Nucleus accumbens (tissue), 56 donors: ENCODE measurements at regions not wholly inside any gene's neighbourhood (a gene's known extent, or its start where the extent isn't known, plus 50 kb on each side); places are given as distances from the start of the nearest gene placed in this dataset.

ENCODE experiments used
- DNase-seq, 56 donors: peaks; one replicate each; lab custom pipeline; 2025; lab: John Stamatoyannopoulos, UW

- no peak for DNase-seq
Measured at GRCh38 chr15:35721751-35722150, 175.8 kb upstream of the DPH6 start.

DNA sequence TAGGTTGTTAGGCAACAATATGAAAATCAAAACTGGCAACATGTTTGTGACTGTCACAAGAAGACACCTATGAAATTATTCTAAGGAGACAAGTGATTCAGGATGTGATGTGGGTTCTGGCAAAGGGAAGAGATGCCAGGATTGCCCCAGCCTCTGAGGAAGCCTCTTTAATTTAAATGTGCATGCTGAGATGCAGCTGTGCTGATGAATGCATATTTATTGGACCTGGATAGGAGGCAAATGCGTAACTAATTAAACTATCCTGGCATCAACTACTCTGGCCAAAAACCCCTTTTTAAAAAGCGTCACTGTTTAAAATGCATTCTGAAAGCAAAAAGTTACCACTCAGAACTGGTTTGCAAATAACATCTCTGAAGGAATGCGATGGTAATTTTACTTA is 176.5 kb upstream of the DPH6 start:
- DNase-seq: no peak

DNA sequence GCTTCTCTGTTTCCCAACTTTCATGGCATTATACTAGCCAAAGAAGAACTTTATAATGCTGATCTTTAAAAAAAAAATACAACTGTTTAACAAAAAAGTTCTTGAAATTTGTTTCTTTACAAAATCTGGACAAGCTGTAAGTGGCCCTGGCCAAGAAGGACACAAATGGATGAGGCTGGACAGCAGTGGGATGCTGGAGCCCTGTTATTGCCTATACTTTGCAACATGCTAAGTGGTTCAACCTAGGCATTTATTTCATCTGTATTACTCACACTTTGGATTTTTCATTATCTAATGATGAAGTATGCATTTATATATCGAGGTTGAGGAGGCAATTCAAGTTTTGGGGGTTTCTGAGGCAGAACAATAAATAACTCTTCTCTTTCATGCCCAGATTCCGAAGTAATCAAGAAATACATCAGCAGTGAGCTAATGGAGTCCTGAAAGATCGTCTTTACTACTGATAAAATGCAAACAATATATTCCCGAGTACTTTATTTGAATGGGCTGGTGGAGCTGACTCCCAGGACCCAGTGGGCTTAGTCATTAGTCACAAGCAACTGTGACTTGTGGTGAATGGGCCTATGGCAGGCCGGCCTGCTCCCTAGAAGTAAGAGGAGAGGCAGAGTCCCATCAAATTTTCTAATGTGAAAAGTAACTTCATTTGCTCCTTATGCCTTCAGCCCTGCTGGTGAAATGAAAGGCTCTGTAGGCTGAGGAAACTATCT is 177.3 kb upstream of the DPH6 start:
- DNase-seq: no peak

- no peak for DNase-seq
Measured at GRCh38 chr15:35723852-35724251, 177.9 kb upstream of the DPH6 start.

GRCh38 chr15:35724626-35725025 is 178.7 kb upstream of the DPH6 start:
- DNase-seq: no peak

DNA sequence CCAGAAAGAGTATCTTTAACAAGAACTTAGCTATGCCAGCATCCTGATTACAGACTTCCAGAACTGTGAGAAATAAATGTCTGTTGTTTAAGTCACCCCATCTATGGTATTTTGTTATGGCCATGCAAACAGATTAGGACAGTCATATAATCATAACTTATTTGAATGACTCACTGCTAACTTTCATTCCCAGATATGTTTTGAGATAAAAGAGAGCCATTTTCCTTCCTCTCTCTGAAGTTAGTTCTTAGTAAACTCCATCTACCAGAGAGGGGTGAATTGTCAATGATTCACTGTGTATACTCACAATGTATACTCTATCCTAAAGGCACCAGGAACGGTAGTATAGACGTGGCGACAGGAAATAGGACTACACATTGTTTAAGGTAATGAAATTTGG is 179.4 kb upstream of the DPH6 start:
- no peak for DNase-seq

- DNase-seq: no peak
Measured at GRCh38 chr15:35727627-35728026, 181.7 kb upstream of the DPH6 start.

DNA sequence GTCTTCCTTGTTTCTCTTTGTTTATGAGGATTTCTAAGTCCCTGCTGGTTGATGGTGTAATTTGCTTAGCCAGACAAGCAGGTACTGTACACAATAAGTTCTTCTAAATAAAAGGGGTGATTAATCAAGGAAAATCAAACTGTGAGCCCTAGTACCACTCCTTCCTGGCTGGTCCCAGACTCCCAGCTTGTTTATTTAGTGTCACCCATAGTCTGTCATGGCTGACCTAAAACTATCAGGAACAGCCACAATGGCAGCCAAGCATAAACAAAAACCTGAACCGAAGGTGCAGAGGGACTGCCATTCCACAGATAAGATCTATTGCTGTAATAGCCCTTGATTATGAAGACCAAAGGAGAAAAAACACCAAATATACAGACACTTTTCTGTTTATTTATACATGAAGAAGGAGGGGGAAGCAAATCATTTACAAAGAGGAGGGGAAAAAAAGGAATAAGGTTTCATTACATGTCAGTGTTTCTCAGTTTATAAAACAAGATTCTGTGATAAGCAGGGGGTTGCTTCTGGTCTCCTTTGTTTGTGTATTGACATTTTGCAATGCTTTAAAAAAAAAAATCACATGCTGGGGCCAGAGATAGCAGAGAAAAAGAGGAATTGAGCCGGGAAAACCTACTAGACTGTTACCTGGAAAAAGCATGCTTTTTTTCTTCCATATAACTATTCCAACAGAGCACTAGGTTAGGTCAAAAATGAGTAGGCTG is 182.4 kb upstream of the DPH6 start:
- no peak for DNase-seq

- no peak for DNase-seq
Measured at GRCh38 chr15:35736150-35736549, 190.2 kb upstream of the DPH6 start.

GRCh38 chr15:35737441-35737840 is 191.5 kb upstream of the DPH6 start:
- no peak for DNase-seq

DNA sequence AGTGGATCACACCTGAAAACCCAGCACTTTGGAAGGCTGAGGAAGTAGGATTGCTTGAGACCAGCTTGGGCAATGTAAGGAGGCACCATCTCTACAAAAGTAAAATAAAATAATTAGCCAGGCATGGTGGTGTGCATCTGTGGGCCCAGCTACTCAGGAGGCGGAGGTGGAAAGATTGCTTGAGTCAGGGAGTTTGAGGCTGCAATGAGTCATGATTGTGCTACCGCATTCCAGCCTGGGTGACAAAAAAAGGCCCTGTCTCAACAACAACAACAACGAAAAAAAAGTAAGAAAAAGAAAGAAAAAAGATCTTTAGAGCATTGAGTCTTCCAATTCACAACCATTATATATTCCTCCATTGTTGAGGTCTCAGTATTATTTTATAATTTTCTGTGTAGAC is 192.4 kb upstream of the DPH6 start:
- DNase-seq: no peak

DNA sequence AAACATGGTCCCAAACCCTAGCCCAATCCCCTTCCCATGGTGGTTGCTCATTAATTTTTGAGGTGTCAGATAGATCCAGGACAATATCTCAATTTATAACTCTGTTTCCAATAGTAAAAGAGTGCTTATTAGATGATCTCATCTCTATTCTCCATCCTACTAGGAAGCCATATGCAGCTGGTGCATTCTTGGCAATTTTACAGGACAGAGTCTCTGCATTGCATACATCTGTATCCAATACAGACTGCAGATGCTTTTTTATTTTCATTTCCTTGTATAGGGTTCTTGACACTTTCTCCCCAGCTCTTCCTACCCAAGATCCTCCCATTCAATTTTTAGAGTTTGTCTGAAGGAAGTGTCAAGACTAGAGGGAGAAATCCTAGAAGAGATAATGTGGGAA is 194.8 kb upstream of the DPH6 start:
- DNase-seq: no peak

DNA sequence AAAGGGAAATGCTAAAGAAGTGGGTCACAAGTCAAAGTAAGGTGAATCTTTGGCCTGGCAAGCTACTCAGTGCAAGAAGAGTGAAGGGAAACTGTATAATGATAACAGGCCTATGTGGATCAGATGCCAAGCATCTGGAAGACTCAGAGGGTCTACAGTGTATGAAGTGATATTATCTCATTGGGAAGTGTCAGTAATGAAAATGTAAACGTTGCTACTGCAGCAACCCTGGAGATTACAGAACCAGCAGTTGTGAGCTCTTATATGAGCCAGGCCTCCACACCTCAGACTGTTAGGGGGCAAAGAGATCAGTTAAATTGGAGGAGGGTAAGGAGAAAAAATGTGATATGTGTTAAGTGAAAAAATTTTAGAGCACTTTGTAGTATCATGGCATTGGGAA is 195.4 kb upstream of the DPH6 start:
- no peak for DNase-seq

- DNase-seq: no peak
Measured at GRCh38 chr15:35741881-35742280, 195.9 kb upstream of the DPH6 start.

DNA sequence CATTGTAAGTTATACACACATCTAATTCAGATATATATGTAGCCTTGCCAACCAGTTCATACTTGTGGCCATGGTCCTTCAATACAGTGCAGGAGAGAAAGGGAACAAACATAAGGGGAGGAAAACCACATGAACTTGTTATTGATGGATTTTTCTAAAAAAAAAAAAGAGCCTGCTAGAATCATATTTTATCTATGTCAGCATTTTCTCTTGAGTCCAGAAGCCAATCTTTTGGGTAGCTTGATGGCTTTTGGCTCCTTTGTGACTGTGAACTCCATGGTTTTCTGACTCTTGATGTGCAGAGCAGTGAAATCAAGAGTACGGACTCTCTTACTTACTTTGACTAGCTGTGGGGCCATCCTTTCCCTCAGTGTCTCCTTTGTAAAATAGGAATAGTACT is 197.4 kb upstream of the DPH6 start:
- DNase-seq: no peak

- DNase-seq: peak in 26 of 56 donors; percentile 1 to 79 (median 30)
Measured at GRCh38 chr15:35746121-35746520, 200.2 kb upstream of the DPH6 start.

DNA sequence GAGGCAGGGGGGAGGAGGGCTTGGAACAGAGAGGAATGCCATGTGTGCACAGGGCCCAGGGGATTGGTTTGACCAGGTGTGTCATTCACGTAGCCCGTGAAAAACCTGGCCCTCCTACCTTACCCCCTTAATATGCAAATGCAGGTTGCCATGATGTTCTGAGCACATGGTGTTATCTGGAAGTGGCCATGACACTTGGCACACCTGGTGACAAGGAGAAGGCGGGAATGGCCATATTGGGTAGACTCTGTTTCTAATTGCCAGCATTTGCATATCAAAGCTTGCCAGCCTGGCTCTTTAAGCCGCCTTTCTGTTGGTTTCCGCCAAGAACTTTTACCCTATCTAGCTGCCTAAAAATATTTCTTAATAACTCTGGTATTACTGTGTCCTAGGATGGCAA is 202.1 kb upstream of the DPH6 start:
- DNase-seq: no peak

GRCh38 chr15:35750051-35750450 is 204.1 kb upstream of the DPH6 start:
- no peak for DNase-seq

DNA sequence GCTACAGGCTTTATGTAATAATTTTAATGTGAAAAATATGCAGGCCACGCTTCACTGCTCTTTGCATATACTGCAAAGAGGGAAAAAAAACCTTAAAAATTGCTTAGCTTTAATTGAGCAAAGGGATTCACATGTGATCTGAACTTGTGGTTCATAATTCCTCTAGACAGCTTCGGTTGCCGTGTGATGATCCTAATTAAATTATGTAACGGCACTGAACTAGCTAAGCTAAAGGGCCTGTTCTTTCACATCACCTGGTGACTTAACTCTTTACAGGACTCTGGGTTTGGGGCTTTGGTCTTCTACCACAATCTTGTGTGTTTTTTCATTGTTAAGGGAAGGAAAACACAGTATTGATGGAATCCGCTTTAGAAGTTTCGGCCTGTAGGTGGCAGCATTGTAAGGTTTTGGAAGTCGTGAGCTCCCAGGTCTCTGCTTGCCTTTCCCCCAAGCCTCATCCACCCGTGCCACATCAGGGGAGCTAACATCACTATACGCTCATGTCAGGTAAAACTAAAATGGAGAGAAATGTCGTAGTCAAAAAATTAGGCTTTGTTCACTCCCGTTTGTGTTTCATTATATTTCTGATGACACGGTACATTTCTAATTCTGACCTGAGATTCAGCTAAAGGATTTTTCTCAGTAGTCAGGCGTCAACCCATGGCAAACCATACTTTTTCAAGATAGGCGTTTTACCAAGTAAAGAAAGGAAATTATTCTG is 205.6 kb upstream of the DPH6 start:
- DNase-seq: peak in 55 of 56 donors; percentile 5 to 92 (median 58)

DNA sequence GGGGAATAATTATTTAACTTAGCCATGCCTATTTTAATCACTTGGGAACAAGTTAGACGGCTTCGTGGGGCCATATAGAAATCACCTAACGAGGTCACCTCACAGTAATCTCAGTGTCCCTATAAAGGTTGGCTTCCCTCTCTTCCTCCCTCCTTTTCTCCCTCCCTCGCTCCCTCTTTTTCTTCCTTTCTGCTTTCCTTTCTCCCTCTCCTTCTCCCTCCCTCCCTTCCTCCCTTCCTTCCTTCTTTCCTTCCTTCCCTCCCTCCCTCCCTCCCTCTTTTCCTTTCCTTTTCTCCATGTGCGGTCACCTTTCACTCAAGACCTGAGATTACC is 206.1 kb upstream of the DPH6 start:
- no peak for DNase-seq

GRCh38 chr15:35753486-35753885 is 207.5 kb upstream of the DPH6 start:
- no peak for DNase-seq
